DMS153 treated with DMSO at 0.1 percent for 48 hours (cell line): ENCODE measurements at regions not wholly inside any gene's neighbourhood (a gene's known extent, or its start where the extent isn't known, plus 50 kb on each side); places are given as distances from the start of the nearest gene placed in this dataset.
A peak's percentile ranks its signal among the peaks of the same experiment; 100 is the strongest.

Experiments
- DNase-seq: peaks from one replicate; lab custom pipeline; 2025; ENCODE audit not compliant: unreplicated experiment; lab: John Stamatoyannopoulos, UW

DNA sequence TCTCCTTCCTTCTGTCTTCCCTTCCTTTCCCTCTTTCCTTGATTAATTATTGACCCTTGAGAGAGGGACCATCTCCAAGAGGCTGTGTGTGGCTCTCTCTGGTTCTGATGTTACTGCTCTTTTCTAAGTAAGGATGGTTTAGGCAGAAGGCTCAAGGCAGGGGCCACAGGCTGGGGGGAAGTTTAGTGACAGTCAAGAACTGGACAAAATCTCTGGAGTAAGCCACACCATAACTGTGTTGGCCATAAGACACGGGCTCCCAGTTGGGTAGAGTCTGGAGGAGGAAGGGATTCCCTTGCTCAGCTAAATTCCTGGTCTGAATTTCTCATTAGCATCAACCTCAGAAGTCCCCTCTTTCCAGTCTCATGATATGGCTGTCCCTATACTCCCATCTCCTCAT lies 74.7 kb downstream of the BUD13 start:
- no peak for DNase-seq

DNA sequence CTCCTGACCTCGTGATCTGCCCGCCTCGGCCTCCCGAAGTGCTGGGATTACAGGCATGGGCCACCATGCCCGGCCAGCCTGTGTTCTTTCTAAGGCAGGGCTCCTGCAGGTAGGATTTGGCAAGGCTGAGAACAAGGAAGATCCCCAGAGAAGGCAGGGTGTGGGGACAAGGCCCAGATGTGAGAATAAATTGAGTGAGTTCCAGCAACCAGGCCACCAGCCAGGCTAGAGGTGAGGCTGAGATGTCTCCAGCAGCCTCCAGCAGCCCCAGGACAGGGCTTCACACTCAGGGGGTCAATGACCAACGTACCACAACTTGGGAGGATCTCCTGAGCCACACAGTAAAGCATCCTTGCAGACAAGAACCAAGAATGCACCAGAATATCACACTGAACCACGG lies 75.1 kb downstream of the BUD13 start:
- no peak for DNase-seq

DNA sequence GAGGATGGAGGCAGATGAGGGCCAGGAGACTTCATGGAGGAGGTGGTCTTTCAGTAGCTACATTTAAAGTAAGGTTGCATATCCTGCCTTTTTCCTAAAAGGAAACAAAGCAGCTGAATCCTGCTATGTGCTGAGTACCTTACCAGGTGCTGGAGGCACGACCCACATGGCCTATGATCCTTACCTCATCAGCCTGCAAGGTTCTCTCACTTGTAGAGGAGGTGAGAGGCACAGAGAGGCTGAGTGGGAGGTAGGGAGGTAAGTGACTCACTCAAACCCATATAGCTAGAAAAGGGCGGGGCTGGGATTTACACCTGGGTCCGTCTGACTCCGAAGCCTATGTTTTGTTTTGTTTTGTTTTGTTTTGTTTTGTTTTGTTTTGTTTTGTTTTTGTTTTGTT lies 75.8 kb downstream of the BUD13 start:
- no peak for DNase-seq

DNA sequence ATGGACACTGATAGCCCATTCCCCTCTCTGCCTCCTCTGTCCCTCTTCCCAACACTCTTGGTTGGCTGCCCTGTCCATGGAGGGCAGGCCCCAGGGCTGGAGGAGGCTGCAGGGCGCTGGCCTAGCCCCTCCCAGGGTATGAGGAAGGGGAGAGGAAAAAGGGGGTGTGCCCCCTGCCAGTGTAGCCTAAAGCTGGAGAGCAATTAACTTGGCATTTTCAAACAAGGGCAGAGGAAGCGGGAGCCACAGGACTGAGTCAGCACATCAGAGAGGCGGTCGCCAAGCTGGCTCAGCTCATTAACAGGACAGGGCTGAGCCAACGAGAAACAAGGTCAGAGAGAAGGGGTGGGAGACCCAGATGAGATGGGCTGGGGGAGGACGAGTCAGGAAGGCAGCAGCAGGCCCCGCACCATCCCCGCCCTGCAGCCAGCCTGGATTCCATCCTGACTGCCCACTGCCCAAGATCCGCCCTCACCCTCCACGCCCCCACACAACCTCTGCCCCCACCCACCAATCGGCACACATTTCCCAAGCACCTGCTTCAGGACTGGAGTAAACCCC lies 76.3 kb downstream of the BUD13 start:
- peak; percentile 11 for DNase-seq

DNA sequence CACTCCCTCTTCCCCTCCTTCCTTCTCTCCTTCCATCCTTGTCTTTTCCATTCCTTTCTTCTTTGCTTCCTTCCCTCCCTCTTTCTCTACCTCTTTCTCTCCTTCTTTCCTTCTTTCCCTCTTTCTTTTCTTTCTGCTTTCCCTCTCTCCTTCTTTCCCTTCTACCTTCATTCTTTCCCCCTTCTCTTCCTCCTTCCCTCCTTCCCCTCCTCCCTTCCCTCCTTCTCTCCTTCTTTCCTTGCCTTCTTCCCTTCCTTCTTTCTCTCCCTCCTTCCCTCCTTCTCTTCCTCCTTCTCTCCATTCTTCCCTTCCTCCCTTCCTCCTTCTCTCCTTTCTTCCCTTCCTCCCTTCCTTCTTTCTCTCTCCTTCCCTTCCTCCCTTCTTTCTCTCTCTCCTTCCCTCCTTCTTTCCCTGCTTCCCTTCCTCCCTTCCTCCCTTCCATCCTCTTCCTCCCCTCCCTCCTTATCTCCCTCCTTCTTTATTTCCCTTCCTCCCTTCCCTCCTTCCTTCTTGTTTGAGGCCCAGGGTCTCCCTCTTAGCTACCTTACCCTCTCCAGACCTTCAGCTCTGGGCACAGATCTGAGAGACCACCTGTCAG lies 77.0 kb downstream of the BUD13 start:
- DNase-seq, result no peak

DNA sequence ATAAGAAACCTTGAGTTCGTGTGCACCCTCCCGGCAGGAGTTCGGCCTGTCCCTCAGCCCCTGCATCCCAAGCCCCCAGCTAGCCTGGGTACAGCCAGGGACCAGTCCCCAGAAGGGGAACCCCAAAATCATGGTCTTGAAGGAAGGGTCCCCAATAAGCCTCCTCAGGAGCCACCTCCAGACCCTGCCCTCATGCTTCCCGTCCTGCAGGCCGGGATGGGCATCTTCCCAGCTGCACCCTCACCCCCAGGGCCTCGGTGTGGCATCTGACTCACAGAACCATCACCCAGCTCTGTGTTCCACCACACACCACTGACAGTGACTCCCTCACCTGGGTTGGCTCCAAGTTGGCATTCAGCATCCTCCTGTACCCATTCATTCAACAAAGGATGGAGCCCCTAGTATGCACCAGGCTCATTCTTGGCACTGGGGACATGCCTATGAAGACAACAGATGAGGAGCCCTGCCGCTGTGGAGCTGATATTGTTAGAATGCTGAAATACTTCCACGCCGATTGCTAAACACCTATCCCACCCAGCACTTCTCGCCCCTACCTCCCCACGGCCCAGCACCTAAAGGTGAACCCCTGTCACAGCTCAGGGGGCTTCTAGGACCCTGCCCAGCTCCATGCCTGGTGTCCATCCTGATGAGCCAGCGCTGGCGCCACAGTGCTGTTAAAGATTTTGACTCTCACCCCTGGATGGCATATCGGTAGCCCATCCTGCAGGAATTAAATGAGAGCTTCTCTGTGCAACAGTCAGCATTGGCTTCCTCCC lies 77.8 kb downstream of the BUD13 start:
- no peak for DNase-seq

DNA sequence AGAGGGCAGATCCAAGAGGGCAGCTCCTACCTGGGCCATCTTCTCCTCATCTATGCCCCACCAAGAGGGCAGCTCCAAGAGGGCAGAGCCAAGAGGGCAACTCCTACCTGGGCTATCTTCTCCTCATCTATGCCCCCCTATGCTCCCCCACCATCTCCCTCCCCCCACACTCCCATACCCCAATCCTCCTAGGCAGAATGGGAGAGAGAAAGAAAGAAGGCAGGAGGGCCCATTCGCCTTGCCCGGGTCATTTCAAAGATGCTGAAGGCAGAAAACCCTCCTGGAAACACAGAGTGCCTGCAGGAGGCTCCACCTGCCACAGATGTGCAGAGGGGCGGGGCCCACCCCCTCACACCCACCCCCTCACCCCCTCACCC lies 78.5 kb downstream of the BUD13 start:
- no peak for DNase-seq

DNA sequence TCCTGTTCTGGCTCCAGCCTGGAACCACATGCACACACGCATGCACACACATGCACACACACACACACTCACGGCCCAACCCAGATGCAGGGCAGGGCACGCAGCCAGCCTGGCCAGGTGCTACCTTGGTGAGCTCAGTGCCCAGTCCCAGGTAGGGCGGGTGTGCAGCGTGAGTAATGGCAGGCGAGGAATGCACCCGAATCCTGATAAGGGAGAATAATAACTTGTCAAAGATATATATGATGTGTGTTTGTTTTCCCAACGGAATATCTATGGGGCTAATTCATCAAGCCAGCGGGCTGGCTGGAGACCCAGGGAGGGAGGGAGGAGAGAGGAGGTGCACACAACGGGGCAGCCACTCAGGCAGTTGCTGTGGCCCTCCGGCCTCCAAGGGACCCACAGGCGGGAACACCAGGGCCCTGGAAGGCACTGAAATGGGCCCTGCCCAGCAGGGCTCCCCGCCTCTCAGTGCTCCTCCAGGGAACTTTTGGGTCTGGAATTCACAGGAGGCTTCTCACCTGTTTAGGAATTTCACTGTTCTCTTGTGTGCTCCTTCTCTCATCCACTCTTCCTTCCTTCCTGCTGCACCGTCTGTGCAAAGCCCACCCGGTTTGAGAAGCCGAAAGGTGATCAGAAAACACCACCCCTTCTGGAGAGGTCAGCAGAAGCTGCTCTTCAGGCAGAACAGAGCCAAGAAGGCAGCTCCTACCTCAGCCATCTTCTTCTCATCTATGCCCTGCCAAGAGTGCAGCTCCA lies 79.0 kb downstream of the BUD13 start:
- no peak for DNase-seq

DNA sequence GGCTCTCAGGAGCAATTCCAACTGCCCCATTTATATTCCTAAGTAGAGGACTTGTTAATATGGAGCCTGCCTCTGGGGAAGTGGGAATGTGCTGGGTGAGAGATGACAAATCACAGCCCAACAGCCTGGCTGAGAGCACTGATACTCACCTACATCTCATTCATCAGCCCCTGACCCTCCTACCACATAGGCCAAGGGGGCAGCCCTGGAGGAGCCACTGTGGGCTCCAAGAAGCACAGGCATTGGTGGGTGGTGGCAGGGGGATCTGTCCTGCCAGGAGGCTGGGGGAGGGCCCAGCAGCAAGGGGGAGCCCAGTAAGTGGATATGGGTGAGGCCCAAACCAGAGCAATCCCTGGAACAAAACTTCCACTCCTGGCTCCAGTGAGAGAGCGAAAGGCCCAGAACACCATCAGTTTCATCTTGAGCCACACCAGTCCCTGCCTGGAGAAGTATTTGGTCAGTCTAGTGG lies 79.7 kb downstream of the BUD13 start:
- no peak for DNase-seq

DNA sequence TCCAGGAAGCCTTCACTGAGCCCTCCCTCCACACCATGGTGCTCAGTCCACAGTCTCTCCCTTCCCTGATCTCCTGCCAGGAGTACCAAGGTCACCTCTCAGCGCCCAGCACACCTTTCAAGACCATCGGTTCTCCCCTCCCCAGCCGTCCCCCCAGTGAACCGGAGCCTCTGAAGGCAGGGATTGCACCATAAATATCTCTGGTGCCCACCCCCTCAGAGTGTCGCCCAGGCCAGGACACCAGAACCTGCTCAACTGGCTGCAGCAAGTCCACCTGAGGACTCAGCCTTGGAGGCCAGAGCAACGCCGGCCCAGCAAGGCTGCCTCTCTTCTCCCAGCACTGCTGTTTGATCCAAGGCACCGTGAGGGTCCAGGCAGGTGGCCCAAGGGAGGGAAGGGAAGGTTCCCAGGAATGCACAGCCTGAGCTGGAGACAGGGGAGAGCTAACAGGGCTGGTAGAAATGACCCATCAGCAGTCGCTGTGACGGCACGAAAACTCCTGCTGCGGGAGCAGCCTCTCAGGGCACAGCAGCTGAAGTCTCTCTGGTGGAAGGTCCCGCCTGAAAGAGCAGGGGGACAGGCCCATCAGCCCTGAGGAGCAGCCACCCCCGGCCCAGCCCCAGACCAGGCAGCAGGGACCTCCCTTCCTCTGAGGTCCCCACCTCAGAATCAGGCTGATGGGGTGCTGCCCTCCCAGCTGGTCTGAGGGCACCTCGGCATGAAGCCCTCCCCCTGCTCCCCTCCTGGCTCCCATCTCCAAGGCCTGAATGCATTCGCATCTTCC lies 80.3 kb downstream of the BUD13 start:
- DNase-seq, result no peak

DNA sequence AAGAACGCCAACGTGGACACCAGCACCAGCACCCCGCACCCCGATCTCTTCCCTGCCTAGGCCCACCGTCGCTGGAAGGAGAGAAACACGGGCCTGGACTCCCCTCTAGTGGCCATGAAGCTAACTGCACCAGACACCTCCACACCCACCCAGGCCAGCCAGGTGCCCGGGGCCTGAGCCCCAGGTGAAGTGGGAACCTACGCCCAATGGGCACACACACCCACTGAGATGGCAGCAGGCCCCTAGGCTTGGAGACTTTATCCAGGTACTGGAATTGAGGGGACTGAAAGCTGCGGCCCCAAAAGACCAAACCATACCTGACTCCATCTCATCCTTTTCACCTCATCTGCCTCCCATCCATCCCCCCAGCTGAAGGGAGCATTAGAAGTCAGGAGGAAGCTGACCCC lies 81.0 kb downstream of the BUD13 start:
- DNase-seq, result peak; percentile 13

DNA sequence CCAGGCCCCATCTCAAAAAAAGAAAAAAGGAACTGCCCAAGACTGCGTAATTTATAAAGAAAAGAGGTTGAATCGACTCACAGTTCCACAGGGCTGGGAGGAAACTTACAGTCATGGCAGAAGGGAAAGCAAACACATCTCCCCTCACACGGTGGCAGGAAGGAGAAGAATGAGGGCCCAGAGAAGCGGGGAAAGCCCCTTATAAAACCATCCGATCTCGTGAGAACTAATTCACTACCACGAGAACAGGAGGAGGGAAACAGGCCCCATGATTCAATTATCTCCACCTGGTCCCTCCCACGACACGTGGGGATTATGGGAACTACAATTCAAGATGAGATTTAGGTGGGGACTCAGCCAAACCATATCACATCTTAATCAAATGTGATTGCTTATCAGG lies 82.2 kb downstream of the BUD13 start:
- DNase-seq, result no peak

DNA sequence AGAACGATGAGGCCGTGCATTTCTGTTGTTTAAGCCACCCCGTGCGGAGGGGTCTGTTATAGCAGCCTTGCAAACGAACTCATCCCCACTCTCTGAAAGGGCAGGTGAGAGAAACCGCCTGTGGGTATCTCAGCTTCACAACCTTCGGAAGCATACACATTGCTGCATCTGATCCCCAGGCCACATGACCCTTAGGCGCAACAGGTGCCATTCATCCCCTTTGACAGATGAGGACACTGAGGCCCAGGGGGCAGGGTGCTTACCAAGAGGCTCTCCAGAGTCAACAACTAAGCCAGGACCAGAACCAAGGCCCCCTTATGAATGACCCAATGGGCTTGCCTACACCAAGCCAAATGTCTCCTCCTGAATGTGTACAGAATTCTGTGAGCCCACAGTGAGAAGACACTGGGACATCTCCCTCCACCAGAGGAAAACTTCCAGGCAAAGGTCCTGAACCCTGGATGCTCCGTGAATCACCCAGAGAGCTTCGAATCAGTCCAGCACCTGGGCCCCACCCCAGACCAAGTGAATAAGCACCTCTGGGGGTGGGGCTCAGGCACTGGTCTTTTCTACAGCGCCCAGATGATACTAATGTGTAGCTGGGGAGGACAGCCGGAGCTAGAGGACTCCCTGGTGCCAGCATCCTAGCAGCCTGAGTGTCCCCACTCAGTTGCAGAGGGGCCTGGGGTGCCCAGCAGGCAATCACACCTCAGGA lies 83.2 kb downstream of the BUD13 start:
- no peak for DNase-seq

DNA sequence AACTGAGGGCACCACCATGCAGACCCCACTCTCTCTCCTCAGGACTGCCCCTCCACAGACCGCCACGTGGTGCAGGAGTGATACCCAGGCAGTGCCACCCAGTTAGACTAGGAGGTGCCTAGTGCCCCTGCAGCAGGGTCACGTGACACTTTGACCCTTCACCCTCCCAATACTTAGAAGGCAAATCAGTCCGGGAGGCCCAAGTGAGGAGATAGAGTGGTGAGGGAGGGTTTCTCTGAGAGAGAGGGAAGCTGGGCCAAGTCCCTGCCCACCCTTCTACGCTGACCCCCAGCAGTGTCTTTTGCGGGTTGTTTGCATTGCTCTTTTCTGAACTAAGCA lies 84.6 kb downstream of the BUD13 start:
- no peak for DNase-seq

DNA sequence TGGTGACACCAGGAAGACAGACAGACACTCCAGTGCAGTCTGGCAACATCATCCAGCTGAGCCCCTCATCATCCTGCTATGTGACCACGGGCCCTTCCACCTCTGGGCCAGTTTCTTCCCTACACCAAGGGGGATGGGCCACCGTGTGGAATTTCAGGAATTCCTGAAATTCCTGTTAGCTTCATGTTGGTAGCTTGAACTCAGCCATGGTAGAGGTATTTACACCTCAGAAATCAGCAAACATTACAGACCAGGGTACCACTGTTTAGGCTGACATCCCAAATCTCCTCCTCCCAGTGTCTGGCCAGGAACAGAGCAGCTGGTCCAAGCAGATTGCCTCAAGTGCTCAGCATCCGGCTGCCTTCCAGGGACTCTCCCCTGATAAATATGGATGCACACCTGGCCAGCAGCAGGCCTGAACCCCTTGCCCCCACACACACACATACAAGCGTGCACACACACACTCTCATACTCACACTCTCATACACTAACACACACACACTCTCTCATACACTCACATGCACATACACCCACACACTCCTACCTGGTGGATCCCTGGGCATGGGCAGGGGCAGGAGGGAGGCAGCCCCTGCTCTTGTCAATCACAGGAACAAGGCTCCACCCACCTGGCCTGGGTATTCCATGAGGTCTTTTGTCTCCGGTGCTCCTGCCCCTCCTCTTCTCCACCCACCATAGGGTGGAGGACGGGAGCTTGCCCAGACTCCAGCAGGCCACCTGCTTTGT lies 85.2 kb downstream of the BUD13 start:
- DNase-seq, result no peak

DNA sequence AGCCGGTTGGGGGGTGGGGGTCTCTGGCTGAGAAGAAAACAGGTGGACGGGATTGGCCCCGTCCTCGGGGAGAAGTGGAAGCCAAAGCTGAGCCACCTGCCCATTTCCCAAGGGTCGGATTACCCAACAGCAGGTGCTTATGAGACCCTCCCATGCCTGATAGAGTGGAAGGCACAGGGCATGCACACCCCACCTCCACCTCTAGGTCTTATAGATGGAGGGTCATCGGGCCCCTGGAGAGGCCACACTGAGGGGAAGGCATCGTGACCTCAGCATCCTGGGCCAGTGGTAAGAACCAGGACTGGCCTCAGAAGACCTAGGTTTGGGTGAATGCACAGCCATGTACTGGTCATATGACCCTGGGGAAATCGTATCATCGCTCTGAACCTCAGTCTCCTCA lies 85.9 kb downstream of the BUD13 start:
- no peak for DNase-seq

DNA sequence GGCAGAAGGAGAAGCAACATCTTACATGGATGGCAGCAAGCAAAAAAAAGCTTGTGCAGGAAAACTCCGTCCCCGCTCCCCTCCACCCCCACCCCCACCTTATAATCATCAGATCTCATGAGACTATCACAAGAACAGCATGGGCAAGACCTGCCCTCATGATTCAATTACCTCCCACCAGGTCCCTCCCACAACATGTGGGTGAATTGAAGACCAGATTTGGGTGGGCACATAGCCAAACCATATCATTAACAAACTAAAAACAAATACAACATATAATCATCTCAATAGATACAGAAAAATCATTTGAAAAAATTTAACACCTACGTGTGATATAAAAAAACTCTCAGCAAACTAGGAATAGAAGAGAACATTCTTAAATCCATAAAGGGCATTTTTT lies 88.8 kb downstream of the BUD13 start:
- DNase-seq, result no peak

DNA sequence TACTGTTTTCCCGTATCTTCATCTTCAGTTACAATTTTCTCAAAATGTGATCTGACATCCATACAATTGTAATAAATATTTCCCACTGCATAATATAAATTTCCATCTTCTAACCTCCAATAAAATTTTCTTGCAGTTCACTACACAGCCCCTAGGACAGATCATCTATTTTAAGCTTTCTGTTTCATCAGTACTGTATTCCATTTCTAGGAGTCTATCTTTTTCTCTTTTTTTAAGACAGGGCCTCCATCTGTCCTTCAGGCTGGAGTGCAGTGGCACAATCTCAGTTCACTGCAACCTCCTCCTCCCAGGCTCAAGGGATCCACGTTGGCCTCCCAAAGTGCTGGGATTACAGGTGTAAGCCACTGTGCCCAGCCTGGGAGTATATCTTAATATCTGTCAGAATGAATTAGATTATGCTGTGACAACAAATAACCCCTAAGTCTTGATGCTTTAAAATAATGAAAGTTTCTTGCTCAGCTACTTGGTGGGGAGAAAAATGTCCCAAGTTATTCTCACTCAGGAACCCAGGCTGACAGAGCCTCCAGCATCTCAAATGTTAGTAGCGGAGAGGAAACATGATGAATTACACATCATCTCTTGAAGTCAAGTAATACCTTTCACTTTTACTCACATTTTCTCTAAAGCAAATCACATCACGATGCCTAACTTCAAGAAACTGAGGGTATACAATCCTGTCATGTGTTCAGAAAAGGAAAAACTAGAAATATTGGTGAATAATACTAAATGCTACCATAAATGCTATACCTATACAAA lies 92.2 kb downstream of the BUD13 start:
- DNase-seq, result no peak

DNA sequence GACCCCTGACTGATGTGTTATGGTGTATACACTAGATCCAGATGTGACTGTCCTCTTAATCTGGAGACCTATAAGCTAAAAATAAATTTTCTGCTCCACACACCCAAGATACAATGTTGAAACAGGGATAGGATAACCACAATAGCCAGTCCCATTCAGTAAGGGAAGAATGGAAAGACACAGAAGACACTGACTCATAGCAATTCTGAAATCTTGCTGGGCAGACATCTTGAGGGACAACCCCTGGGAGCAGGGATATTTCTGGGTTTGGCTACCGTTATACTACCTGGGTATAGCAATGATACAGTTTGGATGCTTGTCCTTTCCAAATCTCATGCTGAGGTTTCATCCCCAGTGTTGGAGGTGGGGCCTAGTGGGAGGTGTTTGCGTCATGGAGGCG lies 93.9 kb downstream of the BUD13 start:
- no peak for DNase-seq
